Subcutaneous abdominal adipose tissue (tissue), 5 donors: ENCODE measurements at regions not wholly inside any gene's neighbourhood (a gene's known extent, or its start where the extent isn't known, plus 50 kb on each side); places are given as distances from the start of the nearest gene placed in this dataset.
"Not testable (repeated sequence)": the region's sequence is repeated elsewhere in the genome, so short reads cannot be mapped to it uniquely, and the experiment has no call there.

Experiments used
- H3K27ac ChIP-seq: one replicate; pipeline ENCODE4 v1.7.0; 2013; ENCODE audit warnings: low read depth, mild to moderate bottlenecking, inconsistent platforms, low read length, moderate library complexity
- H3K27me3 ChIP-seq, 5 donors: one replicate each; pipeline ENCODE4 v1.7.0; 2013; ENCODE audit warnings: low read length in 5 of 5, inconsistent platforms in 1 of 5; ENCODE audit not compliant: control insufficient read depth in 5 of 5, insufficient read depth in 4 of 5
- H3K36me3 ChIP-seq, 5 donors: one replicate each; pipeline ENCODE4 v1.7.0; 2013; ENCODE audit warnings: low read length in 5 of 5; ENCODE audit not compliant: control insufficient read depth in 5 of 5, insufficient read depth in 5 of 5
- H3K4me1 ChIP-seq, 5 donors: one replicate each; pipeline ENCODE4 v1.7.0; 2013; ENCODE audit warnings: low read length in 5 of 5, mild to moderate bottlenecking in 3 of 5, moderate library complexity in 1 of 5; ENCODE audit not compliant: control insufficient read depth in 5 of 5, insufficient read depth in 5 of 5
- H3K4me3 ChIP-seq, 5 donors: one replicate each; pipeline ENCODE4 v1.7.0; 2013; ENCODE audit warnings: low read length in 5 of 5, low read depth in 1 of 5
- H3K9ac ChIP-seq, 5 donors: one replicate each; pipeline ENCODE4 v1.7.0; 2013; ENCODE audit warnings: low read length in 5 of 5, mild to moderate bottlenecking in 4 of 5, moderate library complexity in 3 of 5
- H3K9me3 ChIP-seq, 5 donors: one replicate each; pipeline ENCODE4 v1.7.0; 2013; ENCODE audit warnings: low read length in 5 of 5; ENCODE audit not compliant: control insufficient read depth in 5 of 5
- donor health status: healthy.
- donor health status: healthy.
- donor health status: healthy.
- donor health status: healthy.
- donor health status: healthy.

- Histone ChIP-seq H3K9ac (no peak overlapping the region), H3K4me3 (no peak overlapping the region), H3K27ac (no peak overlapping the region), H3K9me3 (no peaks in the 10 kb centered on the region), H3K36me3 (no peaks in the 10 kb centered on the region), H3K4me1 (peaks cover 0 to 5% (median 4%) of the 10 kb centered on the region in 5 donors), H3K27me3 (no peaks in the 10 kb centered on the region)
These were observed 139.0 kb downstream of the SEPTIN14 start for GRCh38 chr7:55723621-55723941.

- not testable (repeated sequence) for H3K9me3 ChIP-seq, H3K27ac ChIP-seq, H3K9ac ChIP-seq, H3K27me3 ChIP-seq, H3K36me3 ChIP-seq, H3K4me1 ChIP-seq, H3K4me3 ChIP-seq
These were observed 139.5 kb downstream of the SEPTIN14 start for GRCh38 chr7:55722874-55723620.

- H3K9ac ChIP-seq, H3K4me1 ChIP-seq, H3K27me3 ChIP-seq, H3K4me3 ChIP-seq, H3K36me3 ChIP-seq, H3K27ac ChIP-seq, H3K9me3 ChIP-seq: not testable (repeated sequence)
These were observed 141.5 kb downstream of the SEPTIN14 start for GRCh38 chr7:55721004-55721403.

- not testable (repeated sequence) for H3K4me3 ChIP-seq, H3K4me1 ChIP-seq, H3K9ac ChIP-seq, H3K9me3 ChIP-seq, H3K36me3 ChIP-seq, H3K27ac ChIP-seq, H3K27me3 ChIP-seq
These were observed 143.1 kb upstream of the VOPP1 start for GRCh38 chr7:55715247-55715867.

- H3K4me1 ChIP-seq, H3K9ac ChIP-seq, H3K27ac ChIP-seq, H3K9me3 ChIP-seq, H3K4me3 ChIP-seq, H3K27me3 ChIP-seq, H3K36me3 ChIP-seq: not testable (repeated sequence)
These were observed 142.1 kb upstream of the VOPP1 start for GRCh38 chr7:55714370-55714769.

- not testable (repeated sequence) for H3K9ac ChIP-seq, H3K27ac ChIP-seq, H3K4me1 ChIP-seq, H3K27me3 ChIP-seq, H3K9me3 ChIP-seq, H3K36me3 ChIP-seq, H3K4me3 ChIP-seq
These were observed 138.0 kb upstream of the VOPP1 start for GRCh38 chr7:55710312-55710711.

GRCh38 chr7:55708028-55708427 lies 135.7 kb upstream of the VOPP1 start:
- not testable (repeated sequence) for H3K9ac ChIP-seq, H3K27me3 ChIP-seq, H3K36me3 ChIP-seq, H3K4me1 ChIP-seq, H3K4me3 ChIP-seq, H3K27ac ChIP-seq, H3K9me3 ChIP-seq

GRCh38 chr7:55707410-55707809 lies 135.1 kb upstream of the VOPP1 start:
- H3K36me3 ChIP-seq, H3K4me1 ChIP-seq, H3K27me3 ChIP-seq, H3K27ac ChIP-seq, H3K9ac ChIP-seq, H3K9me3 ChIP-seq, H3K4me3 ChIP-seq: not testable (repeated sequence)

- not testable (repeated sequence) for H3K27ac ChIP-seq, H3K27me3 ChIP-seq, H3K4me3 ChIP-seq, H3K9me3 ChIP-seq, H3K4me1 ChIP-seq, H3K9ac ChIP-seq, H3K36me3 ChIP-seq
These were observed 134.3 kb upstream of the VOPP1 start for GRCh38 chr7:55706451-55707195.

- H3K36me3 ChIP-seq, H3K9ac ChIP-seq, H3K9me3 ChIP-seq, H3K4me1 ChIP-seq, H3K27ac ChIP-seq, H3K27me3 ChIP-seq, H3K4me3 ChIP-seq: not testable (repeated sequence)
These were observed 133.6 kb upstream of the VOPP1 start for GRCh38 chr7:55705728-55706450.
